ENCODE measurements at regions not wholly inside any gene's neighbourhood (a gene's known extent, or its start where the extent isn't known, plus 50 kb on each side); places are given as distances from the start of the nearest gene placed in this dataset.

DNA sequence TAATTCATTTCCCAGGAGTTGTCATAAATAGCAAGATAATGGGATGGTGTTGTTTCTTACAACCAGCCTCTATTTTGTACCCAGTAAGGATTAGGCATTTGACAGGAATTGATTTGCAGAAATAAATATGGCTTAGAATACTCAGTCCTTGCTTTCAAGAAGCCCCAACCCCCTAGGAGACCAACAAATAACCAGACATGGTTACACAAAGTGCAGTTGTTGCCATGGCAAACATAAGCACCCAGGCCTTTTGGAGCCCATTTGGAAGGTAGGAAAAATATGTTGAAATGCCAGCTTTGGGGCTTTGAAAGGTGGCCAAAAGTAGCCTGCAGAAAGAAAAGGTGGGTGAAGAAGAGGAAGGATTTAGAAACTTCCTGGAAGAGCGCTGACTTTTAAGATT, 397.5 kb downstream of the CDC14C start:
- H3K4me3 Mint-ChIP-seq: no peak overlapping the region
- H3K4me1 Mint-ChIP-seq: no peaks in the 10 kb centered on the region
- CTCF ChIA-PET: no interaction called here
- DNase-seq (no peak), ATAC-seq (no peak)
- H3K27me3 Mint-ChIP-seq: no peaks in the 10 kb centered on the region
- H3K27ac Mint-ChIP-seq: no peak overlapping the region
- peaks cover 2% of the 10 kb centered on the region for H3K9me3 Mint-ChIP-seq (ENCODE audit: low read depth)
- no peaks in the 10 kb centered on the region for H3K36me3 Mint-ChIP-seq

GRCh38 chr7:49322476-49322875, 398.1 kb downstream of the CDC14C start:
- no peak for ATAC-seq
- H3K27me3 Mint-ChIP-seq: no peaks in the 10 kb centered on the region
- H3K36me3 Mint-ChIP-seq: no peaks in the 10 kb centered on the region
- H3K9me3 Mint-ChIP-seq (ENCODE audit: low read depth): peaks cover 2% of the 10 kb centered on the region
- no peak overlapping the region for H3K27ac Mint-ChIP-seq
- CTCF ChIA-PET: no interaction called here
- H3K4me3 Mint-ChIP-seq: no peak overlapping the region
- DNase-seq: no peak
- H3K4me1 Mint-ChIP-seq: no peaks in the 10 kb centered on the region

- DNase-seq: no peak
- peaks cover 2% of the 10 kb centered on the region for H3K9me3 Mint-ChIP-seq (ENCODE audit: low read depth)
- no peak for ATAC-seq
- no peaks in the 10 kb centered on the region for H3K36me3 Mint-ChIP-seq
- H3K27ac Mint-ChIP-seq: no peak overlapping the region
- H3K27me3 Mint-ChIP-seq: no peaks in the 10 kb centered on the region
- CTCF ChIA-PET: no interaction called here
- H3K4me1 Mint-ChIP-seq: no peaks in the 10 kb centered on the region
- H3K4me3 Mint-ChIP-seq: no peak overlapping the region
Measured at GRCh38 chr7:49324040-49324439, 399.7 kb downstream of the CDC14C start.

DNA sequence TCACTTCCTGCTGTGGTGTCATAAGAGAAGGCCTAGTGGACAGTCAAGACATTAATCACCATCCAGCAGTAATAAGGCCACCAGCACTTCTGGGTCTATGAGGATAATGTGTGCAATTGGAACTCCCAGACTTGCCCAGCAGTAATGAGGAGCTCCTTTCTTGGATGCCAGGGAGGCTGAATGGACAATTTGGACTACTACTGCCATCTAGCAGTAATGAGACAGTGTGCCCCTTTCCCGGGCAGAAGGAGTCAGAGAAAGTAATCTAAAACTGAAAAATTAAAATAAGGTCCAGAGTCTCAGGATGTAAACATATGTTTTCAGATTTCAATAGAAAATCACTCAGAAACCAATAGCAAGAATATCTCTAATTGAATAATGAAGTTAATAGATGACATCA, 400.4 kb downstream of the CDC14C start:
- DNase-seq (no peak), ATAC-seq (no peak)
- CTCF ChIA-PET: no interaction called here
- H3K4me3 Mint-ChIP-seq: no peak overlapping the region
- H3K9me3 Mint-ChIP-seq (ENCODE audit: low read depth): peaks cover 2% of the 10 kb centered on the region
- no peaks in the 10 kb centered on the region for H3K4me1 Mint-ChIP-seq
- H3K27ac Mint-ChIP-seq: no peak overlapping the region
- no peaks in the 10 kb centered on the region for H3K36me3 Mint-ChIP-seq
- H3K27me3 Mint-ChIP-seq: no peaks in the 10 kb centered on the region

DNA sequence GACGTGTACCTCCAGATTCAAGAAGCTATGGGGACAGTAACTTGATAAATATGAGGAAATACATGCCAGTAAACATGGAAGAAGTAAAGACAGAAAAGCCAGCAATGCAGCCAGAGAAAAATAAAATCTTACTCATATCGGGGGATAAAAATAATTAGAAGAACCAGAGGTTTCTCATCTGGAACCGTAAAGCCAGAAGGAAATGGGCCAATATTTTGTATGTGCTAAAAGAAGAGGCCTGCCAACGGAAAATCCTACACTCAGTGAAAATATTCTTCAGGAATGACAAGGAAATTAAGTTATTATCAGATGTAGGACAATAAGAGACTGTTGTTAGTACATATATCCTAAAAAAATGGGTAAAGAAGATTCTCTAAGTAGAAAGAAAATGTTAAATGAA, 401.2 kb downstream of the CDC14C start:
- CTCF ChIA-PET: no interaction called here
- Mint-ChIP-seq H3K9me3 (ENCODE audit: low read depth) (peaks cover 2% of the 10 kb centered on the region), H3K4me1 (no peaks in the 10 kb centered on the region), H3K27me3 (no peaks in the 10 kb centered on the region), H3K4me3 (no peak overlapping the region), H3K36me3 (no peaks in the 10 kb centered on the region), H3K27ac (no peak overlapping the region)
- DNase-seq (no peak), ATAC-seq (no peak)

DNA sequence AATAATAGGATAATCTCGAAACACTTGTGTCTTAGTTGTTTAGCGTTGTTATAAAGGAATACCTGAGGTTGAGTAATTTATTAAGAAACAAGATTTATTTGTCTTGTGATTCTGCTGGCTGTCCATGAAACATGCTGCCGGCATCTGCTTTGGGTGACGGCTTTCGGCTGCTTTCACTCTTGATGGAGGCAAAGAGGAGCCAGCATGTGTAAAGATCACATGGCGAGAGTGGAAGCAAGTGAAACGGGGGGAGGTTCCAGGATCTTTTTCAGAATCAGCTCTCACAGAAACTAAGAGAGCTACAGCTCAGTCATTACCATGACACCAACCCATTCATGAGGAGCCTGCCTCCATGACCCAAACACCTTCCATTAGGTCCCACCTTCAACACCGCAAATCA, 402.8 kb downstream of the CDC14C start:
- H3K27me3 Mint-ChIP-seq: no peaks in the 10 kb centered on the region
- no peak for ATAC-seq

GRCh38 chr7:49333180-49333881, 409.0 kb downstream of the CDC14C start:
- H3K4me1 Mint-ChIP-seq: no peaks in the 10 kb centered on the region
- H3K36me3 Mint-ChIP-seq: no peaks in the 10 kb centered on the region
- CTCF ChIA-PET: no interaction called here
- H3K27ac Mint-ChIP-seq: no peak overlapping the region
- ATAC-seq (no peak), DNase-seq (no peak)
- H3K4me3 Mint-ChIP-seq: no peak overlapping the region
- peaks cover 6% of the 10 kb centered on the region for H3K9me3 Mint-ChIP-seq (ENCODE audit: low read depth)
- no peaks in the 10 kb centered on the region for H3K27me3 Mint-ChIP-seq

More for the DNA sequence above, 402.8 kb downstream of the CDC14C start:
- CTCF ChIA-PET: no interaction called here
- Mint-ChIP-seq H3K4me1 (no peaks in the 10 kb centered on the region), H3K9me3 (ENCODE audit: low read depth) (peaks cover 2% of the 10 kb centered on the region), H3K27ac (no peak overlapping the region), H3K4me3 (no peak overlapping the region), H3K36me3 (no peaks in the 10 kb centered on the region)
- no peak for DNase-seq

- Mint-ChIP-seq H3K27me3 (no peaks in the 10 kb centered on the region), H3K4me1 (no peaks in the 10 kb centered on the region), H3K27ac (no peak overlapping the region), H3K9me3 (ENCODE audit: low read depth) (peaks cover 2% of the 10 kb centered on the region), H3K36me3 (no peaks in the 10 kb centered on the region), H3K4me3 (no peak overlapping the region)
- no peak for DNase-seq
- CTCF ChIA-PET: no interaction called here
- no peak for ATAC-seq
Measured at GRCh38 chr7:49341849-49342248, 417.5 kb downstream of the CDC14C start.

GRCh38 chr7:49344556-49344955, 420.2 kb downstream of the CDC14C start:
- Mint-ChIP-seq H3K4me1 (no peaks in the 10 kb centered on the region), H3K9me3 (ENCODE audit: low read depth) (peaks cover 2% of the 10 kb centered on the region), H3K36me3 (no peaks in the 10 kb centered on the region), H3K27me3 (no peaks in the 10 kb centered on the region), H3K4me3 (no peak overlapping the region), H3K27ac (no peak overlapping the region)
- CTCF ChIA-PET: no interaction called here
- DNase-seq (no peak), ATAC-seq (no peak)

- DNase-seq: no peak
- no peaks in the 10 kb centered on the region for H3K27me3 Mint-ChIP-seq
- H3K4me1 Mint-ChIP-seq: no peaks in the 10 kb centered on the region
- CTCF ChIA-PET: no interaction called here
- H3K9me3 Mint-ChIP-seq (ENCODE audit: low read depth): peaks cover 7% of the 10 kb centered on the region
- no peak for ATAC-seq
- no peaks in the 10 kb centered on the region for H3K36me3 Mint-ChIP-seq
- H3K27ac Mint-ChIP-seq: no peak overlapping the region
- no peak overlapping the region for H3K4me3 Mint-ChIP-seq
Measured at GRCh38 chr7:49346195-49346899, 422.0 kb downstream of the CDC14C start.

DNA sequence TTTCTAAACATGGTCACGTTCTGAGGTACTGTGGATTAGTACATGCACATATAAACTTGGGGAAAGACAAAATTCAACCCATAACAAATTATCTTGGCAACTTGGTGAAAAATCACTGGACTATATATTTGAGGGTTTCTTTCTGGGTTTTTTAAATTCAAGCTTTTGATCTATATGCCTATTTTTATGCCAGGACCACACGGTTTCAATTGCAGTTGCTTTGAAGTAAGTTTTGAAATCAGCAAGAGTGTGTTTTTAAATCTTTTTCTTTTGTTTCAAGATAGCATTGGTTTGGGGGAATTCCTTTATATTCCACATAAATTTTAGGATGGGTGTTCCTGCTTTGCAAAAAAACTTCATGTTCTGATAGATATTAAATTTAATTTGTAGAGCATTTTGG, 406.4 kb upstream of the VWC2 start:
- Mint-ChIP-seq H3K36me3 (no peaks in the 10 kb centered on the region), H3K4me3 (no peak overlapping the region)
- CTCF ChIA-PET: no interaction called here

GRCh38 chr7:49371771-49372170, 401.7 kb upstream of the VWC2 start:
- H3K27me3 Mint-ChIP-seq: no peaks in the 10 kb centered on the region
- H3K9me3 Mint-ChIP-seq (ENCODE audit: low read depth): peaks cover 2% of the 10 kb centered on the region
- CTCF ChIA-PET: interaction anchor here (1.1 kb wide), 1 partner anchor 9 kb away, joined by 4 read pairs; no protein-coding TSS in a partner anchor
- H3K4me3 Mint-ChIP-seq: no peak overlapping the region
- H3K36me3 Mint-ChIP-seq: no peaks in the 10 kb centered on the region
- ATAC-seq (no peak), DNase-seq (no peak)
- no peaks in the 10 kb centered on the region for H3K4me1 Mint-ChIP-seq
- H3K27ac Mint-ChIP-seq: no peak overlapping the region

More for the DNA sequence above, 406.4 kb upstream of the VWC2 start:
- DNase-seq (no peak), ATAC-seq (no peak)
- Mint-ChIP-seq H3K4me1 (no peaks in the 10 kb centered on the region), H3K27ac (no peak overlapping the region), H3K9me3 (ENCODE audit: low read depth) (peaks cover 8% of the 10 kb centered on the region), H3K27me3 (no peaks in the 10 kb centered on the region)

DNA sequence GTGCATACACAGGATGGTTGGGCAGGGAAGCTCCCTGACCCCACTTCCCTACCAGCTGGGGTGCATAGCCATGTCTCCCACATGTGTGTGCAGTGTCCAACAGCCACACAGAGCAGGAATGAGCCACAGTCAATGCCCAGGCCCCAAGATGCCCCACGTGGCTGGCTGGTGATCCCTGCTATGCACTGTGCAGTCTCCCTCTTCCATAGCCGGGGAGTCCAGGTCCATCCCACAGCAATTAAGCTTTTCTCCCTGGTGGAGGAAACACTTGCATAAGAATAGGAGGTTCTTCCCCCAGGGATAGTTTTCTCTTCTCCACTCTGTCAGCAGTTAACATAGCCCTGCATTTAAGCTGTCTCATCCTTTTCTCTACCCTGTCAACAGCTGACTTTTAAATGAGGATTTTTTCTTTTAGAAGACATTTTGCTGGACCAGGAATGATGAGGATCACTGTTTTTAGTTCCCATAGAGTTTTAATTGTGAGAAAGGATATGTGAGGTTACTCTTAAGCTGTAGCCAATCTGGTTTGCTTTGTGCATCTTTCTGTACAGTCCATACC, 396.5 kb upstream of the VWC2 start:
- no peak overlapping the region for H3K27ac Mint-ChIP-seq
- H3K4me3 Mint-ChIP-seq: no peak overlapping the region
- no peaks in the 10 kb centered on the region for H3K36me3 Mint-ChIP-seq
- CTCF ChIA-PET: no interaction called here
- H3K4me1 Mint-ChIP-seq: no peaks in the 10 kb centered on the region
- DNase-seq (no peak), ATAC-seq (no peak)
- no peaks in the 10 kb centered on the region for H3K27me3 Mint-ChIP-seq
- H3K9me3 Mint-ChIP-seq (ENCODE audit: low read depth): peaks cover 8% of the 10 kb centered on the region

GRCh38 chr7:49386792-49387191, 386.6 kb upstream of the VWC2 start:
- no peaks in the 10 kb centered on the region for H3K4me1 Mint-ChIP-seq
- CTCF ChIA-PET: no interaction called here
- no peak for DNase-seq
- H3K36me3 Mint-ChIP-seq: no peaks in the 10 kb centered on the region
- no peak for ATAC-seq
- H3K27me3 Mint-ChIP-seq: no peaks in the 10 kb centered on the region
- H3K27ac Mint-ChIP-seq: no peak overlapping the region
- H3K4me3 Mint-ChIP-seq: no peak overlapping the region
- peaks cover 13% of the 10 kb centered on the region for H3K9me3 Mint-ChIP-seq (ENCODE audit: low read depth)

Data from activated CD8-positive, alpha-beta memory T cell treated with anti-CD3 and anti-CD28 coated beads, Interleukin-2, amount 10 ng/mL, durations not matched to agents 7 days and 5 days (primary cell).